Mesendoderm (in vitro differentiated cells): ENCODE measurements at regions not wholly inside any gene's neighbourhood (a gene's known extent, or its start where the extent isn't known, plus 50 kb on each side); places are given as distances from the start of the nearest gene placed in this dataset.

Experiments
- DNase-seq: peaks from one replicate; pipeline ENCODE4 v3.0.0; 2013
- H2AK5ac ChIP-seq: 2 replicates; pipeline ENCODE4 v1.6.1; 2013; ENCODE audit warnings: low read length, inconsistent platforms
- H2BK120ac ChIP-seq: 2 replicates; pipeline ENCODE4 v1.6.1; 2013; ENCODE audit warnings: low read depth, mild to moderate bottlenecking, low read length, moderate library complexity, mixed read lengths
- H2BK15ac ChIP-seq: replicated peaks from 2 replicates; pipeline ENCODE4 v1.6.1; 2013; ENCODE audit warnings: low read depth, mild to moderate bottlenecking, moderate library complexity
- H2BK5ac ChIP-seq: 2 replicates; pipeline ENCODE4 v1.6.1; 2013; ENCODE audit warnings: low read length, inconsistent platforms
- H3K18ac ChIP-seq: 2 replicates; pipeline ENCODE4 v1.6.1; 2013; ENCODE audit warnings: mild to moderate bottlenecking, low read length, mixed read lengths
- H3K23ac ChIP-seq: one replicate; pipeline ENCODE4 v1.6.1; 2013; ENCODE audit warnings: low read length
- H3K27ac ChIP-seq: 2 replicates; pipeline ENCODE4 v1.5.1; 2013; ENCODE audit warnings: low read depth, mild to moderate bottlenecking, inconsistent platforms, low read length, moderate library complexity
- H3K27me3 ChIP-seq: 2 replicates; pipeline ENCODE4 v1.6.1; 2013; ENCODE audit warnings: low read length, control low read depth, mild to moderate bottlenecking, inconsistent platforms; ENCODE audit not compliant: insufficient read depth, poor library complexity
- H3K36me3 ChIP-seq: 2 replicates; pipeline ENCODE4 v1.6.1; 2013; ENCODE audit warnings: low read length, inconsistent platforms; ENCODE audit not compliant: control insufficient read depth, insufficient read depth
- H3K4ac ChIP-seq: one replicate; pipeline ENCODE4 v1.6.1; 2013; ENCODE audit warnings: low read depth, mild to moderate bottlenecking, low read length, moderate library complexity
- H3K4me1 ChIP-seq: 2 replicates; pipeline ENCODE4 v1.6.1; 2013; ENCODE audit warnings: low read depth, low read length, inconsistent platforms; ENCODE audit not compliant: control insufficient read depth
- H3K4me2 ChIP-seq: 2 replicates; pipeline ENCODE4 v1.6.1; 2013; ENCODE audit warnings: low read length
- H3K4me3 ChIP-seq: 2 replicates; pipeline ENCODE4 v1.5.1; 2013; ENCODE audit warnings: mild to moderate bottlenecking, low read length
- H3K56ac ChIP-seq: one replicate; pipeline ENCODE4 v1.6.1; 2013; ENCODE audit warnings: low read length
- H3K79me1 ChIP-seq: 2 replicates; pipeline ENCODE4 v1.6.1; 2013; ENCODE audit warnings: low read length, inconsistent platforms
- H3K79me2 ChIP-seq: 2 replicates; pipeline ENCODE4 v1.6.1; 2013; ENCODE audit warnings: mild to moderate bottlenecking, low read length; ENCODE audit not compliant: control insufficient read depth, insufficient read depth
- H3K9ac ChIP-seq: 2 replicates; pipeline ENCODE4 v1.6.1; 2013; ENCODE audit warnings: low read length, inconsistent platforms
- H4K5ac ChIP-seq: one replicate; pipeline ENCODE4 v1.6.1; 2013; ENCODE audit warnings: low read length
- H4K8ac ChIP-seq: one replicate; pipeline ENCODE4 v1.6.1; 2013; ENCODE audit warnings: low read depth, mild to moderate bottlenecking, control low read depth, low read length, moderate library complexity
- WGBS: extraction: QIAGEN DNeasy Blood & Tissue Kit; methylation state at CpG from one replicate; pipeline ENCODE4 v1.1.7; 2013; ENCODE audit warnings: low lambda C conversion rate, missing lambda C conversion rate; ENCODE audit not compliant: insufficient coverage; ENCODE audit errors: extremely low coverage; 5-methylcytosine and 5-hydroxymethylcytosine counted together

GRCh38 chr9:26579056-26579455 lies 313.5 kb downstream of the CAAP1 start:
- no peak overlapping the region for H3K27ac ChIP-seq
- H3K9ac ChIP-seq = no peak overlapping the region
- no peak overlapping the region for H2BK120ac ChIP-seq
- H3K4ac ChIP-seq = no peak overlapping the region
- WGBS = no CpG with 5 or more reads among the region's 2 CpGs
- no peak overlapping the region for H3K18ac ChIP-seq
- no peak overlapping the region for H2AK5ac ChIP-seq
- no peak overlapping the region for H3K23ac ChIP-seq
- no peak overlapping the region for H3K4me2 ChIP-seq
- H4K5ac ChIP-seq = no peak overlapping the region
- H3K79me1 ChIP-seq = no peaks in the 10 kb centered on the region
- H3K56ac ChIP-seq = no peak overlapping the region
- no peaks in the 10 kb centered on the region for H3K79me2 ChIP-seq
- H3K4me3 ChIP-seq = no peak overlapping the region
- H3K36me3 ChIP-seq = no peaks in the 10 kb centered on the region
- no peak for DNase-seq
- H4K8ac ChIP-seq = no peak overlapping the region
- H3K27me3 ChIP-seq = no peaks in the 10 kb centered on the region
- H2BK5ac ChIP-seq = no peak overlapping the region
- no peak overlapping the region for H2BK15ac ChIP-seq
- no peaks in the 10 kb centered on the region for H3K4me1 ChIP-seq

- no peaks in the 10 kb centered on the region for H3K4me1 ChIP-seq
- no peaks in the 10 kb centered on the region for H3K79me1 ChIP-seq
- no peaks in the 10 kb centered on the region for H3K36me3 ChIP-seq
- no peak overlapping the region for H3K4ac ChIP-seq
- no peak overlapping the region for H2BK5ac ChIP-seq
- no peaks in the 10 kb centered on the region for H3K27me3 ChIP-seq
- no peak overlapping the region for H3K27ac ChIP-seq
- no peak overlapping the region for H3K18ac ChIP-seq
- H3K9ac ChIP-seq = no peak overlapping the region
- H2AK5ac ChIP-seq = no peak overlapping the region
- DNase-seq = no peak
- no peak overlapping the region for H4K5ac ChIP-seq
- no peak overlapping the region for H4K8ac ChIP-seq
- WGBS = no CpG with 5 or more reads among the region's 2 CpGs
- H2BK15ac ChIP-seq = no peak overlapping the region
- no peak overlapping the region for H3K4me2 ChIP-seq
- H3K4me3 ChIP-seq = no peak overlapping the region
- H3K79me2 ChIP-seq = no peaks in the 10 kb centered on the region
- no peak overlapping the region for H2BK120ac ChIP-seq
- no peak overlapping the region for H3K23ac ChIP-seq
- H3K56ac ChIP-seq = no peak overlapping the region
These were observed 317.6 kb downstream of the CAAP1 start for GRCh38 chr9:26574898-26575440.

GRCh38 chr9:26574256-26574655 lies 318.3 kb downstream of the CAAP1 start:
- H2BK120ac ChIP-seq = no peak overlapping the region
- H4K8ac ChIP-seq = no peak overlapping the region
- no peak overlapping the region for H4K5ac ChIP-seq
- H3K79me1 ChIP-seq = no peaks in the 10 kb centered on the region
- no peak overlapping the region for H3K18ac ChIP-seq
- no peak overlapping the region for H2BK15ac ChIP-seq
- H3K23ac ChIP-seq = no peak overlapping the region
- H3K9ac ChIP-seq = no peak overlapping the region
- no peak overlapping the region for H3K4ac ChIP-seq
- H3K4me2 ChIP-seq = no peak overlapping the region
- H3K27ac ChIP-seq = no peak overlapping the region
- no peak for DNase-seq
- WGBS = no CpG with 5 or more reads among the region's 2 CpGs
- H2BK5ac ChIP-seq = no peak overlapping the region
- H3K36me3 ChIP-seq = no peaks in the 10 kb centered on the region
- H3K4me1 ChIP-seq = no peaks in the 10 kb centered on the region
- no peaks in the 10 kb centered on the region for H3K27me3 ChIP-seq
- H3K4me3 ChIP-seq = no peak overlapping the region
- H3K56ac ChIP-seq = no peak overlapping the region
- no peak overlapping the region for H2AK5ac ChIP-seq
- no peaks in the 10 kb centered on the region for H3K79me2 ChIP-seq

- no peaks in the 10 kb centered on the region for H3K27me3 ChIP-seq
- no peaks in the 10 kb centered on the region for H3K79me2 ChIP-seq
- no peak overlapping the region for H3K18ac ChIP-seq
- no peak overlapping the region for H2BK5ac ChIP-seq
- WGBS = no CpG with 5 or more reads among the region's 2 CpGs
- DNase-seq = no peak
- no peaks in the 10 kb centered on the region for H3K79me1 ChIP-seq
- no peak overlapping the region for H4K5ac ChIP-seq
- no peak overlapping the region for H3K56ac ChIP-seq
- H3K27ac ChIP-seq = no peak overlapping the region
- H4K8ac ChIP-seq = no peak overlapping the region
- H3K4me2 ChIP-seq = no peak overlapping the region
- H3K4me3 ChIP-seq = no peak overlapping the region
- H3K23ac ChIP-seq = no peak overlapping the region
- H3K36me3 ChIP-seq = no peaks in the 10 kb centered on the region
- H3K4me1 ChIP-seq = no peaks in the 10 kb centered on the region
- no peak overlapping the region for H2BK120ac ChIP-seq
- no peak overlapping the region for H3K9ac ChIP-seq
- no peak overlapping the region for H2AK5ac ChIP-seq
- no peak overlapping the region for H2BK15ac ChIP-seq
- H3K4ac ChIP-seq = no peak overlapping the region
These were observed 324.6 kb downstream of the CAAP1 start for GRCh38 chr9:26567976-26568375.

- H2BK15ac ChIP-seq = no peak overlapping the region
- no CpG with 5 or more reads among the region's 1 CpG for WGBS
- H3K36me3 ChIP-seq = no peaks in the 10 kb centered on the region
- no peak overlapping the region for H3K9ac ChIP-seq
- H3K4me2 ChIP-seq = no peak overlapping the region
- no peak overlapping the region for H4K8ac ChIP-seq
- H3K27me3 ChIP-seq = no peaks in the 10 kb centered on the region
- H3K79me1 ChIP-seq = no peaks in the 10 kb centered on the region
- H2BK5ac ChIP-seq = no peak overlapping the region
- no peak overlapping the region for H3K4me3 ChIP-seq
- no peaks in the 10 kb centered on the region for H3K79me2 ChIP-seq
- no peak overlapping the region for H3K23ac ChIP-seq
- no peak overlapping the region for H2BK120ac ChIP-seq
- H3K56ac ChIP-seq = no peak overlapping the region
- no peak overlapping the region for H4K5ac ChIP-seq
- H2AK5ac ChIP-seq = no peak overlapping the region
- H3K27ac ChIP-seq = no peak overlapping the region
- H3K4ac ChIP-seq = no peak overlapping the region
- H3K4me1 ChIP-seq = no peaks in the 10 kb centered on the region
- no peak for DNase-seq
- peak overlapping the region; percentile 22 for H3K18ac ChIP-seq
These were observed 326.5 kb downstream of the CAAP1 start for GRCh38 chr9:26566141-26566540.

GRCh38 chr9:26565118-26565517 lies 327.5 kb downstream of the CAAP1 start:
- Histone ChIP-seq H3K23ac (no peak overlapping the region), H4K8ac (no peak overlapping the region), H2BK5ac (no peak overlapping the region), H2BK120ac (no peak overlapping the region), H3K79me1 (no peaks in the 10 kb centered on the region), H3K56ac (no peak overlapping the region), H3K4me1 (no peaks in the 10 kb centered on the region), H3K18ac (no peak overlapping the region), H2AK5ac (no peak overlapping the region), H3K4me3 (no peak overlapping the region), H3K79me2 (no peaks in the 10 kb centered on the region), H3K36me3 (no peaks in the 10 kb centered on the region), H3K27ac (no peak overlapping the region), H3K4me2 (no peak overlapping the region), H4K5ac (no peak overlapping the region), H3K4ac (no peak overlapping the region), H3K27me3 (no peaks in the 10 kb centered on the region), H3K9ac (no peak overlapping the region), H2BK15ac (no peak overlapping the region)
- no peak for DNase-seq
- WGBS = no CpG with 5 or more reads among the region's 2 CpGs
